ENCODE measurements at regions not wholly inside any gene's neighbourhood (a gene's known extent, or its start where the extent isn't known, plus 50 kb on each side); places are given as distances from the start of the nearest gene placed in this dataset.

DNA sequence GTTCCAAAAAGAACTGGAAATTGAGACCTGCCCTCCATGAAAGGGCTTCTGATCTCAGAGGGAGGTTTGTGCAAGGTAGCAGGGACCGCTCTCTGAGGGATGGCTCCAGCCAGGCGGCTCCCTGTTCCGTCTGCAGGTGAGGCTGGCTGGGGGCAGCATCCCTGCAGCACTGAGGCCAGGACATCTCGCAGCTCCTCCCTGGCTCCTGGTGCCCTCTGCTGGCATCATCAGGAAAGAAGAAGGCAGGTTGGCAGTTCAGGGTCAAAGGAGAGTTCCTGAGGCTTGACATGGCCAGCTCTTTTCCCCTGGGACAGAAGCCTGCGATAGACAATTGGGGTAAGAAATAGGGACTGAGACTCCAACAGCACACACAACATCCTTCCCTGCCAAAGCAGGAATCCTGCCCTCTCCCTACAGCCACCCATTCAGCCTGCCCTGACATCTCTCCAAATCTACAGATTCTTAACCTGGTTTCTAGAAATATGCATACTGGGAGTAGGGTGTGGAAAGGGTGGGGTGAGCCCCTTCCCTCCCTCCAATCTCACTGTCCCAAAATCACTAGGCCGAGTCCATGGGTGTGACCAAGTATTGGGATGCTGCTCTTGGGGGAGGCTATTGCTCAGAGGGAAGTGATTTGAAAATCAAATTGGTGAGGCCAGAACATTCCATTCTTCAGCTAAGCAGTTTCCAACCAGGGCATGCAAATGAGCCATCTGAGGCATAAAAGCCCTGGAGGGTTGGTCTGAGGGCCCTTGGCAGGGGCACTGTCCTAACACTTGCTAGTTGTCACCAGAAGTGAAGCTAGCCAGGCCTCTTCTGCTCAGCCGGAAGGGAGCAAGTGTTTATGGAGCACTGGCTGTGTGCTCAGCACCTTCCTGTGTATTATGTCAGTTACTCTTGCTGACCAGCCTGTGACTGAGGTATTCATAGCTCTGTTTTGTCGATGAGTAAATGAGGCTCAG is 185.4 kb downstream of the TFCP2L1 start:
- TF ChIP-seq RAD21 (IDR thresholded peaks at IDR 0.05; ENCODE audit: insufficient read depth, low read depth, low read length): 0 out of 2 replicates have a peak, but pooled peaks have one; percentile 10
- no peak for TF ChIP-seq EZH2 (IDR thresholded peaks at IDR 0.05; ENCODE audit: borderline replicate concordance, control insufficient read depth, low read depth, low read length)
- TF ChIP-seq, protein P1, sequence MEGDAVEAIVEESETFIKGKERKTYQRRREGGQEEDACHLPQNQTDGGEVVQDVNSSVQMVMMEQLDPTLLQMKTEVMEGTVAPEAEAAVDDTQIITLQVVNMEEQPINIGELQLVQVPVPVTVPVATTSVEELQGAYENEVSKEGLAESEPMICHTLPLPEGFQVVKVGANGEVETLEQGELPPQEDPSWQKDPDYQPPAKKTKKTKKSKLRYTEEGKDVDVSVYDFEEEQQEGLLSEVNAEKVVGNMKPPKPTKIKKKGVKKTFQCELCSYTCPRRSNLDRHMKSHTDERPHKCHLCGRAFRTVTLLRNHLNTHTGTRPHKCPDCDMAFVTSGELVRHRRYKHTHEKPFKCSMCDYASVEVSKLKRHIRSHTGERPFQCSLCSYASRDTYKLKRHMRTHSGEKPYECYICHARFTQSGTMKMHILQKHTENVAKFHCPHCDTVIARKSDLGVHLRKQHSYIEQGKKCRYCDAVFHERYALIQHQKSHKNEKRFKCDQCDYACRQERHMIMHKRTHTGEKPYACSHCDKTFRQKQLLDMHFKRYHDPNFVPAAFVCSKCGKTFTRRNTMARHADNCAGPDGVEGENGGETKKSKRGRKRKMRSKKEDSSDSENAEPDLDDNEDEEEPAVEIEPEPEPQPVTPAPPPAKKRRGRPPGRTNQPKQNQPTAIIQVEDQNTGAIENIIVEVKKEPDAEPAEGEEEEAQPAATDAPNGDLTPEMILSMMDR (IDR thresholded peaks at IDR 0.05 in 2 of 3, conservative IDR thresholded peaks at IDR 0.05 in 1 of 3; ENCODE audit: control insufficient read depth in 2 of 3, extremely low read depth in 1 of 3, insufficient read depth in 1 of 3, low read depth in 3 of 3, low read length in 3 of 3): peak; percentile 29 to 41 (median 31); a peak in 4 of 6 replicates
- DNase-seq (ENCODE audit: low read depth, low spot score) (no peak), FAIRE-seq (no peak), ATAC-seq (peak; percentile 51; the same call in 2 of the 3 replicates)
- ChIA-PET SMC1A (ENCODE audit: uncharacterized antibody, unreplicated experiment) (no interaction called here), RAD21 (ENCODE audit: unreplicated experiment) (interaction anchor here (0.6 kb wide), 1 partner anchor 14 kb away, joined by 4 read pairs; no protein-coding TSS in a partner anchor), POLR2A (no interaction called here), CTCF (interaction anchor here (1.2 to 1.6 kb wide), 3 partner anchors 14 to 21 kb away, joined by 3 to 9 read pairs (median 5); no protein-coding TSS in a partner anchor)
- WGBS (ENCODE audit: insufficient coverage, insufficient replicate concordance, low lambda C conversion rate, missing lambda C conversion rate): 11% methylated on average over 8 of the region's 8 CpGs
- no peak overlapping the region for H3K4me2 ChIP-seq (ENCODE audit: control insufficient read depth, insufficient read depth)
- H3K4me1 ChIP-seq (ENCODE audit: control insufficient read depth, insufficient read depth, low read length): no peaks in the 10 kb centered on the region
- no peak overlapping the region for H3K4me3 ChIP-seq
- no peaks in the 10 kb centered on the region for H3K36me3 ChIP-seq (ENCODE audit: control insufficient read depth in 2 of 2, insufficient read depth in 2 of 2, low read length in 1 of 2)
- peaks cover 2 to 5% of the 10 kb centered on the region in 2 experiments; a peak in 3 of 4 replicates for H3K27me3 ChIP-seq (replicated peaks in 1 of 2; ENCODE audit: control insufficient read depth in 2 of 2, insufficient read depth in 2 of 2, low read length in 1 of 2)
- H2AFZ ChIP-seq (ENCODE audit: control insufficient read depth, low read depth, low read length): no peak overlapping the region
- in situ Hi-C loops (cut with MboI): loop anchor here (25.0 kb wide), 1 partner anchor 613 kb away; no protein-coding TSS in a partner anchor
- no peaks in the 10 kb centered on the region for H3K9me3 ChIP-seq (replicated peaks; ENCODE audit: control insufficient read depth, insufficient read depth, low read length)
- peaks cover 5% of the 10 kb centered on the region; the same call in 1 of the 2 replicates for H4K20me1 ChIP-seq (ENCODE audit: control insufficient read depth, insufficient read depth)
- no peaks in the 10 kb centered on the region for H3K79me2 ChIP-seq (ENCODE audit: control insufficient read depth, insufficient read depth, low read length)
- H3K9ac ChIP-seq (ENCODE audit: control insufficient read depth, insufficient read depth, low read length): no peak overlapping the region
- intact Hi-C loops (cut with micrococcal nuclease; ENCODE audit: unreplicated experiment): no loop called here
- H3K27ac ChIP-seq (ENCODE audit: control insufficient read depth, insufficient read depth): no peak overlapping the region
- no TSS peak for BruUV-seq (replicated peaks)
